HFF-Myc (cell line): ENCODE measurements at regions not wholly inside any gene's neighbourhood (a gene's known extent, or its start where the extent isn't known, plus 50 kb on each side); places are given as distances from the start of the nearest gene placed in this dataset.

ENCODE experiments used
- DNase-seq: peaks from one replicate; pipeline ENCODE4 v3.0.0-alpha.2; 2011; ENCODE audit warnings: low read depth; ENCODE audit errors: extremely low read depth
- H3K4me3 ChIP-seq: replicated peaks from 2 replicates; pipeline ENCODE4 v1.5.1; 2011; ENCODE audit warnings: low read depth, mild to moderate bottlenecking, control low read depth, low read length
- CTCF ChIP-seq: IDR thresholded peaks from 2 replicates; pipeline ENCODE4 v1.5.1; 2012; ENCODE audit warnings: mild to moderate bottlenecking, low read depth, low read length, control low read depth; ENCODE audit errors: missing control alignments

DNA sequence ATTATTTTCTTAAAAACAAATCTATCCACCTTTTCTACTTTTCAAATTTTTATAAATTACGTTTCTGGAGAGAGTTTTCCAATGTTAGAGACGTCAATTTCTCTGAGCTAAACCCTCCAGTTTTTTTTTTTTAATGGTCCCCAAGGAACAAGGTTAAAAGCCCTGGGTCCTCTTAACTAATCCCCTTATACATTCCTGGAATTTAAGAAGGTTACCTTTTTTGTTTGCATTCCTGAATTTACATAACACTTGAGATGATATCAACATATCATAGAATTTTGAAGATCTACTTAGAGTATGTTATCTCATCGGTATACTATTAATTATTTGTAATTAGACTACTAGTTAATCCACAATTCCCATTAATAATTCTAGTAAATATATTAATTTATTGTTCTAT is 662.2 kb upstream of the LRFN5 start:
- no peak for TF ChIP-seq CTCF
- H3K4me3 ChIP-seq, result no peak overlapping the region
- DNase-seq, result no peak

- no peak overlapping the region for H3K4me3 ChIP-seq
- no peak for DNase-seq
- TF ChIP-seq CTCF, result no peak
Observed at GRCh38 chr14:40936861-40937260, 669.8 kb upstream of the LRFN5 start.

DNA sequence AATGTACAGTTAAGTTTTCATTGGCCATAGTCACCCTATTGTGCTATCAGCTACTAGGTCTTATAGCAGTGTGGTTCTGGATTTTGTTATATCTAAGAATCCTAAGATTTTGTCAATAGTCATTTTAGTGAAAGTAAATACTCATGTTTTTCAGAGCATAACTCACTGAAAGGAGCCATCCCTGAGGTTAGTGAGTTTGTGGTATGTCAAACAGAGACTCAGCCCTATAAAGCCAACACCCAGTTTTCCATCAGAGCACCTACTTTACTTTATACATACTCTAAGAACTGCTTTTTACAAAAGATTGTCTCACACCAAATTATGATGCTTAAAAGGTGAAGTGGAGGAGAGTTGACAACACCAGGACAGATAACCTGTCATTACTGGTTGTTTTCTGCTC is 686.3 kb upstream of the LRFN5 start:
- no peak overlapping the region for H3K4me3 ChIP-seq
- TF ChIP-seq CTCF, result no peak
- DNase-seq, result no peak

- TF ChIP-seq CTCF, result no peak
- DNase-seq, result no peak
- no peak overlapping the region for H3K4me3 ChIP-seq
Observed at GRCh38 chr14:40911141-40911540, 695.5 kb upstream of the LRFN5 start.

- no peak for DNase-seq
- no peak for TF ChIP-seq CTCF
- H3K4me3 ChIP-seq, result no peak overlapping the region
Observed at GRCh38 chr14:40909906-40910305, 696.8 kb upstream of the LRFN5 start.

DNA sequence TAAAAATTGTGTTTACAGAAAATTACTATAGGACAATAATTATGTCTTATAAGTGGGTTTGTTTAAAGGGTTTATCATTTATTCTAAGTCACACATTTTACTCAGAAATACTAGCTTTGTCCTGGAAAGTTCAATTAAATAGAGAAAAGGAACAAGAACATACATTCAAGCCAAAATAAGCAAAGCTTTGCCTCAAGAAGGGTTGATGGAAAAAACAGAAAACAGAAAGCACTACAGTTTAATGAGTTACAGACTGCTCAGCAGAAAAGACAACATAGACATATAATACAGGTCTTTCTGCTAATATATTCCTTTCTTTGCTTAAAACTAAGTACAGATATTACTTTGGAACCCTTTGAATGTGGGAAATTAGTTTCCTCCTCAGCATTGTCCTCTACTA is 703.0 kb upstream of the LRFN5 start:
- H3K4me3 ChIP-seq, result no peak overlapping the region
- TF ChIP-seq CTCF, result no peak
- no peak for DNase-seq

GRCh38 chr14:40899435-40899834 is 707.2 kb upstream of the LRFN5 start:
- TF ChIP-seq CTCF, result no peak
- H3K4me3 ChIP-seq, result no peak overlapping the region
- no peak for DNase-seq
